Vagina (tissue), 2 donors: ENCODE measurements at regions not wholly inside any gene's neighbourhood (a gene's known extent, or its start where the extent isn't known, plus 50 kb on each side); places are given as distances from the start of the nearest gene placed in this dataset.

Source experiments
- DNase-seq, 2 donors: peaks; one replicate each; pipeline ENCODE4 v3.0.0-alpha.2; 2017; ENCODE audit errors: extremely low spot score in 2 of 2
- H3K27ac ChIP-seq: fragments of 200-600 bp; sonication (generic); one replicate; pipeline ENCODE4 v1.5.1; 2019
- H3K27me3 ChIP-seq: fragments of 200-600 bp; sonication (generic); one replicate; pipeline ENCODE4 v1.5.1; 2019
- H3K36me3 ChIP-seq, 2 donors: fragments of 200-600 bp; sonication (generic); one replicate each; pipeline ENCODE4 v1.5.1; 2017 to 2019
- H3K4me1 ChIP-seq: fragments of 200-600 bp; sonication (generic); one replicate; pipeline ENCODE4 v1.5.1; 2019
- H3K4me3 ChIP-seq, 2 donors: fragments of 200-600 bp; sonication (generic); 1 replicate in 1 of 2; 2 replicates in 1 of 2; pipeline ENCODE4 v1.5.1; 2016 to 2019
- H3K9me3 ChIP-seq: fragments of 200-600 bp; sonication (generic); one replicate; pipeline ENCODE4 v1.5.1; 2019
- CTCF ChIP-seq, 3 experiments: fragments of 450-650 bp in 2 of 3; fragments of 200-600 bp in 1 of 3; sonication (generic) in 1 of 3; IDR thresholded peaks; one replicate each; pipeline ENCODE4 v1.5.1; 2017 to 2019; ENCODE audit warnings: antibody characterized with exemption in 3 of 3, mild to moderate bottlenecking in 2 of 3, moderate library complexity in 2 of 3
- POLR2A ChIP-seq, 2 donors: fragments of 450-650 bp; IDR thresholded peaks; one replicate each; pipeline ENCODE4 v1.6.1; 2017; ENCODE audit warnings: antibody characterized with exemption in 2 of 2, mild to moderate bottlenecking in 2 of 2, moderate library complexity in 2 of 2
- POLR2AphosphoS5 ChIP-seq, 2 donors: sonication (generic); formaldehyde crosslinking; IDR thresholded peaks; one replicate each; pipeline ENCODE4 v1.9.0; 2017; ENCODE audit warnings: antibody characterized with exemption in 2 of 2, mild to moderate bottlenecking in 2 of 2, low read depth in 1 of 2; ENCODE audit not compliant: insufficient read depth in 1 of 2
- intact Hi-C: fragments of 100-400 bp; cut with DNase I; formaldehyde crosslinking; loops from one replicate; pipeline ENCODE4 v1.15.1; 2023

- intact Hi-C loops = loop anchor here (10.0 kb wide), 1 partner anchor 49 kb away; no protein-coding TSS in a partner anchor
- no peak overlapping the region for H3K27ac ChIP-seq
- no peak overlapping the region for H3K4me3 ChIP-seq
- peaks cover 15% of the 10 kb centered on the region for H3K4me1 ChIP-seq
- H3K27me3 ChIP-seq = no peaks in the 10 kb centered on the region
- no peaks in the 10 kb centered on the region for H3K36me3 ChIP-seq
- peak; percentile 42 to 52 for DNase-seq
- no peaks in the 10 kb centered on the region for H3K9me3 ChIP-seq
- TF ChIP-seq POLR2AphosphoS5 (IDR thresholded peaks at IDR 0.05; ENCODE audit: insufficient read depth in 1 of 2, low read depth in 1 of 2) = no peak
- no peak for TF ChIP-seq POLR2A (IDR thresholded peaks at IDR 0.05)
These were observed 51.5 kb upstream of the SH3PXD2B start for GRCh38 chr5:172505845-172506244.

- intact Hi-C loops = loop anchor here (10.0 kb wide), 1 partner anchor 49 kb away; no protein-coding TSS in a partner anchor
- Histone ChIP-seq H3K36me3 (no peaks in the 10 kb centered on the region), H3K27ac (no peak overlapping the region), H3K27me3 (no peaks in the 10 kb centered on the region), H3K9me3 (no peaks in the 10 kb centered on the region), H3K4me3 (no peak overlapping the region), H3K4me1 (peaks cover 15% of the 10 kb centered on the region)
- TF ChIP-seq POLR2AphosphoS5 (IDR thresholded peaks at IDR 0.05; ENCODE audit: insufficient read depth in 1 of 2, low read depth in 1 of 2) (no peak), CTCF (IDR thresholded peaks at IDR 0.05) (no peak), POLR2A (IDR thresholded peaks at IDR 0.05) (no peak)
- DNase-seq = peak; percentile 9 to 58
These were observed 51.1 kb upstream of the SH3PXD2B start for GRCh38 chr5:172505403-172505759.

GRCh38 chr5:172504701-172505402, 50.5 kb upstream of the SH3PXD2B start:
- no peaks in the 10 kb centered on the region for H3K9me3 ChIP-seq
- H3K36me3 ChIP-seq = no peaks in the 10 kb centered on the region
- peak in 1 of 2 donors; percentile 92 for DNase-seq
- TF ChIP-seq POLR2A (IDR thresholded peaks at IDR 0.05) (no peak), CTCF (IDR thresholded peaks at IDR 0.05) (no peak), POLR2AphosphoS5 (IDR thresholded peaks at IDR 0.05; ENCODE audit: insufficient read depth in 1 of 2, low read depth in 1 of 2) (no peak)
- no peak overlapping the region for H3K4me3 ChIP-seq
- intact Hi-C loops = loop anchor here (10.0 kb wide), 1 partner anchor 50 kb away; no protein-coding TSS in a partner anchor
- peak overlapping the region; percentile 43 for H3K27ac ChIP-seq
- peaks cover 15% of the 10 kb centered on the region for H3K4me1 ChIP-seq
- no peaks in the 10 kb centered on the region for H3K27me3 ChIP-seq

- Histone ChIP-seq H3K27me3 (no peaks in the 10 kb centered on the region), H3K27ac (no peak overlapping the region), H3K4me3 (no peak overlapping the region), H3K4me1 (peaks cover 15% of the 10 kb centered on the region), H3K36me3 (no peaks in the 10 kb centered on the region), H3K9me3 (no peaks in the 10 kb centered on the region)
- DNase-seq = peak; percentile 72 to 87
- intact Hi-C loops = loop anchor here (10.0 kb wide), 1 partner anchor 51 kb away; no protein-coding TSS in a partner anchor
- TF ChIP-seq CTCF (IDR thresholded peaks at IDR 0.05) = no peak
- peak in 1 of 2 donors; percentile 16 for TF ChIP-seq POLR2AphosphoS5 (IDR thresholded peaks at IDR 0.05; ENCODE audit: insufficient read depth in 1 of 2, low read depth in 1 of 2)
These were observed 49.8 kb upstream of the SH3PXD2B start for GRCh38 chr5:172503925-172504700.
